Type B pancreatic cell (in vitro differentiated cells): ENCODE measurements at regions not wholly inside any gene's neighbourhood (a gene's known extent, or its start where the extent isn't known, plus 50 kb on each side); places are given as distances from the start of the nearest gene placed in this dataset.

ENCODE experiments used
- DNase-seq: peaks from one replicate; pipeline ENCODE4 v3.0.0; 2021; ENCODE audit warnings: mixed read lengths; ENCODE audit not compliant: unreplicated experiment; ENCODE audit errors: extremely low spot score
- H3K27ac Mint-ChIP-seq: 2 replicates; pipeline ENCODE4 v1.8.0; 2021; ENCODE audit warnings: mild to moderate bottlenecking, mixed read lengths
- H3K27me3 Mint-ChIP-seq: 2 replicates; pipeline ENCODE4 v1.8.0; 2021; ENCODE audit warnings: mixed read lengths
- H3K36me3 Mint-ChIP-seq: 2 replicates; pipeline ENCODE4 v1.8.0; 2021; ENCODE audit warnings: mixed read lengths
- H3K4me1 Mint-ChIP-seq: one replicate; pipeline ENCODE4 v1.8.0; 2021; ENCODE audit warnings: mixed read lengths; ENCODE audit not compliant: unreplicated experiment
- H3K4me3 Mint-ChIP-seq: 2 replicates; pipeline ENCODE4 v1.8.0; 2021; ENCODE audit warnings: mild to moderate bottlenecking, mixed read lengths
- H3K9me3 Mint-ChIP-seq: 2 replicates; pipeline ENCODE4 v1.8.0; 2021; ENCODE audit warnings: mixed read lengths
- TF ChIP-seq, protein P1 (sequence below): fragments of 200-600 bp; sonication (generic); conservative IDR thresholded peaks from 2 replicates; pipeline ENCODE4 v1.5.0; 2021; ENCODE audit warnings: antibody characterized with exemption, mild to moderate bottlenecking

DNA sequence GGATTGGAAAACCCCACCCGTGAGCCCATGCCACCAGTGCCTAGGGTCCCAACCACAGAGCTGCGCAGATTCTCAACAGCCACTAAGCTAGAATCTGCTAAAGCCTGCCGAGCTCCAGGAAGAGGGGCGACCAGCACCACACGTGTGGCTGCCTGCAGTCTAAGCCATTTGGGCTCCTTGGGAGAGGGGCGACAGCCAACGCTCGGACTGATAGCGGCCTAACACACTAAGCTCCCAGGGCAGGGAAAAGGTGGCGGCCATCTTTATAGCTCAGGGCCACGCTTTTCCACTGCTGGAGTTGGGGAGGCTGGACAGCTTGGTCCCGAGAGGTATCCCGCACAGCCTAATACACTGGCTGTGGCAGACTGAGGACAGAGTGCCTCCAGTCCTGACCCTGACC lies 631.8 kb downstream of the CETN3 start:
- peaks cover 12% of the 10 kb centered on the region for H3K9me3 Mint-ChIP-seq
- no peak for DNase-seq
- no peak overlapping the region for H3K27ac Mint-ChIP-seq
- TF ChIP-seq, protein P1, sequence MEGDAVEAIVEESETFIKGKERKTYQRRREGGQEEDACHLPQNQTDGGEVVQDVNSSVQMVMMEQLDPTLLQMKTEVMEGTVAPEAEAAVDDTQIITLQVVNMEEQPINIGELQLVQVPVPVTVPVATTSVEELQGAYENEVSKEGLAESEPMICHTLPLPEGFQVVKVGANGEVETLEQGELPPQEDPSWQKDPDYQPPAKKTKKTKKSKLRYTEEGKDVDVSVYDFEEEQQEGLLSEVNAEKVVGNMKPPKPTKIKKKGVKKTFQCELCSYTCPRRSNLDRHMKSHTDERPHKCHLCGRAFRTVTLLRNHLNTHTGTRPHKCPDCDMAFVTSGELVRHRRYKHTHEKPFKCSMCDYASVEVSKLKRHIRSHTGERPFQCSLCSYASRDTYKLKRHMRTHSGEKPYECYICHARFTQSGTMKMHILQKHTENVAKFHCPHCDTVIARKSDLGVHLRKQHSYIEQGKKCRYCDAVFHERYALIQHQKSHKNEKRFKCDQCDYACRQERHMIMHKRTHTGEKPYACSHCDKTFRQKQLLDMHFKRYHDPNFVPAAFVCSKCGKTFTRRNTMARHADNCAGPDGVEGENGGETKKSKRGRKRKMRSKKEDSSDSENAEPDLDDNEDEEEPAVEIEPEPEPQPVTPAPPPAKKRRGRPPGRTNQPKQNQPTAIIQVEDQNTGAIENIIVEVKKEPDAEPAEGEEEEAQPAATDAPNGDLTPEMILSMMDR = no peak
- no peaks in the 10 kb centered on the region for H3K36me3 Mint-ChIP-seq
- no peaks in the 10 kb centered on the region for H3K4me1 Mint-ChIP-seq
- H3K4me3 Mint-ChIP-seq = no peak overlapping the region
- no peaks in the 10 kb centered on the region for H3K27me3 Mint-ChIP-seq

DNA sequence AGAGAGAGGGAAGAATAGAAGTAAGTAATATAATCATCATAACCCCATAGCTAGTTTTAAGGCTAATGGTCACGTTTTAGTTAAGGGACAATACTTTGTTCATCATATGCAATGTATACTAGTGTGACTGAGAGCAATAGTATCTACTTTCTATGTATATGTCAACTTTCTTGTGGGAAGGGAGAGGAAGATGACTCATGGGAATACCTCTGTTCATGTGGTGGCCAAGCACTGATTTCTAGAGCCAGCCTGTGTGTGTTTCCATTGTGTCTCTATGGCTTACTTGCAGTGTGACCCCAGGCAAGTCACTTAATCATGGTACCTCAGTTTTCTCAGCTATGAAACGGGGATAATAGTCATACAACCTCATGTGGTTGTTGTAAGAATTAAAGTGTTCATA lies 639.6 kb downstream of the CETN3 start:
- Mint-ChIP-seq H3K27ac (no peak overlapping the region), H3K4me1 (no peaks in the 10 kb centered on the region), H3K36me3 (no peaks in the 10 kb centered on the region), H3K9me3 (no peaks in the 10 kb centered on the region), H3K4me3 (no peak overlapping the region), H3K27me3 (no peaks in the 10 kb centered on the region)
- DNase-seq = no peak
- TF ChIP-seq, protein P1 = no peak

DNA sequence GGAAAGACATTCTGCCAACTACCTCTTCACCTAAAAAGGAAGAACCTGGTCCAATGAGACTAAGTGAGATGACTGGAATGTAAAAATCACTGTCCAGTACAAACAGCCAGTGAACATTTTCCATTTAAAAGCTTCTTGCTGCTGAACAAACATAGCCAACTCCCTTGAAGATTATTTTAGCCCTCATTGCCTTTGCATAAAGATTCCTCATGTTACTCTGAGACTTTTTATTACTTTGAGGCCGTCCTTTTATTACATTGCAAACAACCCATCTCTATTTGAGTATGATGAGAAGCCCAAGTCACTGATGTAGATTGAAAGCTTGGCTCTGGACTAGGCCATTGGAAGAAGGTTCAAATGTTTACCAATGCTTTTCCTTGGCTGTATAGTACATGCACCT lies 649.8 kb downstream of the CETN3 start:
- Mint-ChIP-seq H3K9me3 (no peaks in the 10 kb centered on the region), H3K36me3 (no peaks in the 10 kb centered on the region), H3K4me1 (no peaks in the 10 kb centered on the region), H3K4me3 (no peak overlapping the region), H3K27ac (no peak overlapping the region), H3K27me3 (no peaks in the 10 kb centered on the region)
- no peak for DNase-seq
- TF ChIP-seq, protein P1 = no peak

DNA sequence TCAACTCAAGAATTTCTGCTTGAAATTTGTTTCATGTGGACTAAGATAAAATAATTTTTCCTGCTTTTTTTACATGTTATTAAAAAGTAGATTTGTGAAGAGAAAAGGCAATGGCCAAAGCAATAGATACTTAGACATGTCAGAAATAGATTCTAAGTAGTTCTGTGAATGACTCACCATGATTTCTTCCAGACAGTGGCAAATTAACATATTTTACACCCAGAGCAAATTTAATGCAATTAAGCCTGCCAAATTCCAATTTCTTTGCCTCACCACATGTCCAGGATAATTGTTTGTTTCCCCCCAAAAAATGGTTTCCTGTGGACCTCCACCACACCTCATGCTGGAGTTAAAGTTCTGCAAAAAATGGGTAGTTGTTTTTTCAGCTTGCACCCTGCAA lies 651.4 kb downstream of the CETN3 start:
- no peaks in the 10 kb centered on the region for H3K9me3 Mint-ChIP-seq
- TF ChIP-seq, protein P1 = no peak
- DNase-seq = no peak
- H3K4me3 Mint-ChIP-seq = no peak overlapping the region
- H3K27ac Mint-ChIP-seq = no peak overlapping the region
- no peaks in the 10 kb centered on the region for H3K27me3 Mint-ChIP-seq
- no peaks in the 10 kb centered on the region for H3K36me3 Mint-ChIP-seq
- no peaks in the 10 kb centered on the region for H3K4me1 Mint-ChIP-seq

DNA sequence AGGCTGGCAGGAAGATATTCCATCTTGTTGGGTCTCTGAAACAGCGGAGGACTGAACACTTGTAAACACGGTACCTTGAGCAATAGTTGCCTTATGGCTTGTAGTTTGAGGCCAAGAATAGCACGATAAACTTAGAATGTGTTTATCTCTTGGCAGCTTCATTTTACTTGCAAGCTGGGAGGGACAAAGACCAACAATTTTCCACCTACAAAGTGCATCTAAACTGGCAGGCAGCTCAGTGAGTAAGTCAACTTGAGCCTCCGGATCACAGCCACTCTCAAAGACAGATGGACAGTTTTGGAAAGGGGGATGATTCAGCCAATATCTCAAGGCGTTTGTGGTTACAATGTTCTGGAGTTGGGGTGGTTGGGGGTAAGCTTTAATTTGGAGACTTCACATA lies 652.6 kb downstream of the CETN3 start:
- Mint-ChIP-seq H3K27ac (no peak overlapping the region), H3K9me3 (no peaks in the 10 kb centered on the region), H3K4me3 (no peak overlapping the region), H3K27me3 (no peaks in the 10 kb centered on the region), H3K4me1 (no peaks in the 10 kb centered on the region), H3K36me3 (no peaks in the 10 kb centered on the region)
- TF ChIP-seq, protein P1 = no peak
- DNase-seq = no peak

DNA sequence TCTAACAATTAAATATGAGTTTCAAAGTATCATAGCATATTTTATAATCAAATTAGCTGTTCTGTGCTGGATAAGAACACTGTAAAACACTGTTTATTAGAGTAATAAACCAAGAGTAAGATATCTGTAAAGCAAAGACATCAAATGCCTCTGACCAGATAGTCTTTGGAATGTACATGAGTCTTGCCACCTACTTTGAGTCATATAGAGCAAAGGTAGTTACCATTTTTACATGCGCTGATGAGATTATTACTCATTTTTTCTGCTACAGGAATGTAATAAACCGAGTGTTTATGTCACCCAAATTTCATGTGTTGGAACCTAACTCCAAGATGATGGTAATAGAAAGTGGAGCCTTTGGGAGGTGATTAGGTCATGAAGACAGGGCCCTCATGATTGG lies 654.5 kb downstream of the CETN3 start:
- H3K36me3 Mint-ChIP-seq = no peaks in the 10 kb centered on the region
- H3K9me3 Mint-ChIP-seq = no peaks in the 10 kb centered on the region
- H3K4me3 Mint-ChIP-seq = no peak overlapping the region
- no peak overlapping the region for H3K27ac Mint-ChIP-seq
- TF ChIP-seq, protein P1 = no peak
- DNase-seq = no peak
- H3K4me1 Mint-ChIP-seq = no peaks in the 10 kb centered on the region
- H3K27me3 Mint-ChIP-seq = no peaks in the 10 kb centered on the region
